Spleen (tissue), 11 donors: ENCODE measurements at regions not wholly inside any gene's neighbourhood (a gene's known extent, or its start where the extent isn't known, plus 50 kb on each side); places are given as distances from the start of the nearest gene placed in this dataset.

Experiments used
- DNase-seq: peaks from one replicate; pipeline ENCODE4 v3.0.0-alpha.2; 2020
- H3K27ac ChIP-seq, 8 donors: fragments of 200-600 bp; sonication (generic) in 7 of 8; 1 replicate in 4 of 8; 2 replicates in 4 of 8; pipeline versions ENCODE4 v1.5.0 to v1.8.0; 2016 to 2021; ENCODE audit warnings: inconsistent platforms in 4 of 8, mild to moderate bottlenecking in 4 of 8, moderate library complexity in 1 of 8
- H3K27me3 ChIP-seq, 7 donors: fragments of 200-600 bp; sonication (generic) in 6 of 7; replicated peaks in 1 of 7; 1 replicate in 4 of 7; 2 replicates in 3 of 7; pipeline versions ENCODE4 v1.5.0 to v1.8.0; 2016 to 2021; ENCODE audit warnings: inconsistent platforms in 3 of 7, mild to moderate bottlenecking in 1 of 7
- H3K36me3 ChIP-seq, 6 donors: fragments of 200-600 bp; sonication (generic) in 5 of 6; 1 replicate in 4 of 6; 2 replicates in 2 of 6; pipeline versions ENCODE4 v1.5.0 to v1.8.0; 2016 to 2021; ENCODE audit warnings: inconsistent platforms in 2 of 6
- H3K4me1 ChIP-seq, 6 donors: fragments of 200-600 bp; sonication (generic) in 5 of 6; 1 replicate in 3 of 6; 2 replicates in 3 of 6; pipeline versions ENCODE4 v1.5.0 to v1.8.0; 2016 to 2021; ENCODE audit warnings: inconsistent platforms in 3 of 6
- H3K4me3 ChIP-seq, 8 donors: fragments of 200-600 bp; sonication (generic) in 7 of 8; 1 replicate in 4 of 8; 2 replicates in 4 of 8; pipeline versions ENCODE4 v1.5.0 to v1.8.0; 2016 to 2021; ENCODE audit warnings: inconsistent platforms in 4 of 8, mild to moderate bottlenecking in 4 of 8, moderate library complexity in 2 of 8
- H3K9me3 ChIP-seq, 8 donors: fragments of 200-600 bp; sonication (generic) in 7 of 8; 1 replicate in 4 of 8; 2 replicates in 4 of 8; pipeline versions ENCODE4 v1.5.0 to v1.8.0; 2016 to 2021; ENCODE audit warnings: inconsistent platforms in 4 of 8
- POLR2A ChIP-seq, 3 donors: fragments of 450-650 bp; IDR thresholded peaks; one replicate each; pipeline ENCODE4 v1.5.1; 2017; ENCODE audit warnings: antibody characterized with exemption in 3 of 3, mild to moderate bottlenecking in 1 of 3
- POLR2AphosphoS5 ChIP-seq, 3 donors: sonication (generic); formaldehyde crosslinking; IDR thresholded peaks; one replicate each; pipeline ENCODE4 v1.5.1; 2017; ENCODE audit warnings: antibody characterized with exemption in 3 of 3
- WGBS, 5 donors: extraction: QIAGEN DNeasy Blood & Tissue Kit in 3 of 5; methylation state at CpG; one replicate each; pipeline versions ENCODE4 v1.1.5 to v1.1.7; 2013 to 2018; 5-methylcytosine and 5-hydroxymethylcytosine counted together
- intact Hi-C: fragments of 100-400 bp; cut with DNase I; formaldehyde crosslinking; loops from one replicate; pipeline ENCODE4 v1.15.0; 2023; ENCODE audit warnings: low total_unique reads
- TF ChIP-seq, protein P1 (sequence below), 11 experiments: fragments of 200-600 bp in 7 of 11; fragments of 450-650 bp in 4 of 11; sonication (generic) in 4 of 11; IDR thresholded peaks in 8 of 11; conservative IDR thresholded peaks in 3 of 11; 1 replicate in 7 of 11; 2 replicates in 4 of 11; pipeline versions ENCODE4 v1.4.0 to v1.8.0; 2016 to 2021; ENCODE audit warnings: antibody characterized with exemption in 11 of 11, inconsistent platforms in 4 of 11, mild to moderate bottlenecking in 1 of 11
- donor health status: healthy with polysubstance abuse.
- donor health status: DM: no; HTN: no; CAD: no; lungs with moderate emphysema.
- donor health status: DM: no; HTN: no; CAD: no.
- donor health status: Bipolar disorder and iron deficiency.
- donor health status: healthy.
- donor health status: DM: no; HTN: no; CAD: no.
- donor health status: DM: yes; HTN: yes; CAD: no.

DNA sequence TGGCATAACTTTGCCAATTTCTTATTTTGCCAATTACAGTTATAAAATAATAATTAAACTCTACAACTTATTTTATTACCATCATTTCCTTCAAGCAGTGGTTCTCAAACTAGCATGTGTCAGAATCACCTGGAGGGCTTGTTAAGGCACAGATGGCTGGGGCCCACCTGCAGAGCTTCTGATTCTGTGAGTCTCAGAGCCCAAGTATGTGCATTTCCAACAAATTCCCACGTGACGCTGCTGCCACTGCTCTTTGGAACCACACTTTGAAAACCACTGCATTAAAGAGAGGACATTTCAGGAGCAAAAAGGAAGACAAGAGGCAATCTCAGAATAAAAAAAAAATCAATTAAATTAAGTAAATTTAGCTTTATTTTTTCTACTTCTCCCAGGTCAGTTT is 94.0 kb upstream of the HNRNPA3 start:
- no peak overlapping the region for H3K4me3 ChIP-seq
- no peaks in the 10 kb centered on the region for H3K27me3 ChIP-seq
- 83 to 95% (median 91%) methylated on average over 2 of the region's 2 CpGs for WGBS, 5 donors
- H3K27ac ChIP-seq = no peak overlapping the region
- H3K36me3 ChIP-seq = no peaks in the 10 kb centered on the region
- no peaks in the 10 kb centered on the region for H3K9me3 ChIP-seq
- no peak for DNase-seq
- TF ChIP-seq POLR2A (IDR thresholded peaks at IDR 0.05) (no peak), POLR2AphosphoS5 (IDR thresholded peaks at IDR 0.05) (no peak)
- TF ChIP-seq, protein P1, sequence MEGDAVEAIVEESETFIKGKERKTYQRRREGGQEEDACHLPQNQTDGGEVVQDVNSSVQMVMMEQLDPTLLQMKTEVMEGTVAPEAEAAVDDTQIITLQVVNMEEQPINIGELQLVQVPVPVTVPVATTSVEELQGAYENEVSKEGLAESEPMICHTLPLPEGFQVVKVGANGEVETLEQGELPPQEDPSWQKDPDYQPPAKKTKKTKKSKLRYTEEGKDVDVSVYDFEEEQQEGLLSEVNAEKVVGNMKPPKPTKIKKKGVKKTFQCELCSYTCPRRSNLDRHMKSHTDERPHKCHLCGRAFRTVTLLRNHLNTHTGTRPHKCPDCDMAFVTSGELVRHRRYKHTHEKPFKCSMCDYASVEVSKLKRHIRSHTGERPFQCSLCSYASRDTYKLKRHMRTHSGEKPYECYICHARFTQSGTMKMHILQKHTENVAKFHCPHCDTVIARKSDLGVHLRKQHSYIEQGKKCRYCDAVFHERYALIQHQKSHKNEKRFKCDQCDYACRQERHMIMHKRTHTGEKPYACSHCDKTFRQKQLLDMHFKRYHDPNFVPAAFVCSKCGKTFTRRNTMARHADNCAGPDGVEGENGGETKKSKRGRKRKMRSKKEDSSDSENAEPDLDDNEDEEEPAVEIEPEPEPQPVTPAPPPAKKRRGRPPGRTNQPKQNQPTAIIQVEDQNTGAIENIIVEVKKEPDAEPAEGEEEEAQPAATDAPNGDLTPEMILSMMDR (IDR thresholded peaks at IDR 0.05 in 8 of 11, conservative IDR thresholded peaks at IDR 0.05 in 3 of 11) = no peak
- H3K4me1 ChIP-seq = no peaks in the 10 kb centered on the region
- intact Hi-C loops = no loop called here

DNA sequence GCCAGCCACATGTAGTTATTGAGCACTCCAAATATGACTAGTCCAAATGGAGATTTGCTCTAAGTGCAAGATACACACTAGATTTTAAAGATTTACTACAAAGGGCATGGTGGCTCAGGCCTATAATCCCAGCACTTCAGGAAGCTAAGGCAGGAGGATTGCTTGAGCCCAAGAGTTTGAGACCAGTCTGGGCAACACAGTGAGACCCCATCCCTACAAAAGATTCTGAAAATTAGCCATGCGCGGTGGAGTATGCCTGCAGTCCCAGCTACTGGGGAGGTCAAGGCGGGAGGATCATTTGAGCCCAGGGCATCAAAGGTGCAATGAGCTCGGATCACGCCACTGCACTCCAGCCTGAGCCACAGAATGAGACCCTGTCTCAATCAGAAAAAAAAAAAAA is 93.5 kb upstream of the HNRNPA3 start:
- Histone ChIP-seq H3K27me3 (no peaks in the 10 kb centered on the region), H3K9me3 (no peaks in the 10 kb centered on the region), H3K27ac (no peak overlapping the region), H3K36me3 (no peaks in the 10 kb centered on the region), H3K4me1 (no peaks in the 10 kb centered on the region), H3K4me3 (no peak overlapping the region)
- no peak for DNase-seq
- TF ChIP-seq POLR2A (IDR thresholded peaks at IDR 0.05) (no peak), POLR2AphosphoS5 (IDR thresholded peaks at IDR 0.05) (no peak)
- TF ChIP-seq, protein P1 (IDR thresholded peaks at IDR 0.05 in 8 of 11, conservative IDR thresholded peaks at IDR 0.05 in 3 of 11) = no peak
- WGBS, 5 donors = 93 to 99% (median 96%) methylated on average over 5 of the region's 5 CpGs
- intact Hi-C loops = no loop called here

DNA sequence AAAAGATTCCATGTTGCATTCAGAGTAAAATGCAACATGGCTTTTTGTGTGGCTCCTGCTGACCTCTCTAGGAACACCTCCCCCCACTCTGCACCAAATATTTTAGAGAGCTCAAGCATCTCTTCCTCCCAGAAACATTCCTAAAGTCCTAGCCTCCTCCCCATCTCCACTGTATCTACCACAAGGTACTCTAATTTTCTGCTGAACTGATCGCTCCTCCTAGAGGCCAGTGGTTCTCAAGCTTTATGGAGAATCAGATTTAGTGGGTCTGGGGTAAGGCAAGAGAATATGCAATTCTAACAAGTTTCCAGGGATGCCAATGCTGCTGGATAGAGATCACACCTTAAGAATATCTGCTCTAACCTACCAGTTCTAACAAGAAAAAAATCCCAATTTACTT is 89.5 kb upstream of the HNRNPA3 start:
- H3K4me1 ChIP-seq = no peaks in the 10 kb centered on the region
- TF ChIP-seq, protein P1 (IDR thresholded peaks at IDR 0.05 in 8 of 11, conservative IDR thresholded peaks at IDR 0.05 in 3 of 11) = no peak
- no peaks in the 10 kb centered on the region for H3K9me3 ChIP-seq
- no peak overlapping the region for H3K4me3 ChIP-seq
- intact Hi-C loops = no loop called here
- WGBS, 5 donors = 81 to 94% (median 83%) methylated on average over 1 of the region's 1 CpG
- H3K36me3 ChIP-seq = no peaks in the 10 kb centered on the region
- DNase-seq = no peak
- H3K27ac ChIP-seq = no peak overlapping the region
- no peaks in the 10 kb centered on the region for H3K27me3 ChIP-seq

DNA sequence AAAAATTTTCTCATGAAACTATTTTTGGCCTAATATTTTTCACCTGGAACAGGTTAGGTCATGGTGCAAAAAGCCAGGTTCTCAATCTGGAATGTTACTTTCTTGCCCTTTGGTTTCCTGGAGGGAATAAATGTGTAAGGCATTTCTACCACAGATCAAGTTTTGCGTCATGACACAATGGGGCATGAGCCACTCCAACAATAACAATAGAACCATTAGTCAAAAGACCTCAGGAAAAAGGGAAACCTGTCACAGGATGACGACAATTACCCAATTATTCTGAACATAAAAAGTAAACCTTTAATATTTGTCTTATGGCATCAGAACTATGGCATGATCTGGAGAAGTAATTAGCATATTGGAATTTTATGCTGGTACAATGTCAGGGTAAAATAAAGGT is 88.2 kb upstream of the HNRNPA3 start:
- H3K36me3 ChIP-seq = no peaks in the 10 kb centered on the region
- H3K27me3 ChIP-seq = no peaks in the 10 kb centered on the region
- no peaks in the 10 kb centered on the region for H3K9me3 ChIP-seq
- H3K4me1 ChIP-seq = no peaks in the 10 kb centered on the region
- H3K4me3 ChIP-seq = no peak overlapping the region
- DNase-seq = no peak
- 84 to 96% (median 86%) methylated on average over 2 of the region's 2 CpGs for WGBS, 5 donors
- intact Hi-C loops = no loop called here
- TF ChIP-seq, protein P1 (IDR thresholded peaks at IDR 0.05 in 8 of 11, conservative IDR thresholded peaks at IDR 0.05 in 3 of 11) = no peak
- TF ChIP-seq POLR2A (IDR thresholded peaks at IDR 0.05) (no peak), POLR2AphosphoS5 (IDR thresholded peaks at IDR 0.05) (no peak)
- H3K27ac ChIP-seq = no peak overlapping the region
